Small intestine (tissue), 7 donors: ENCODE measurements at regions not wholly inside any gene's neighbourhood (a gene's known extent, or its start where the extent isn't known, plus 50 kb on each side); places are given as distances from the start of the nearest gene placed in this dataset.

Experiments
- DNase-seq, 2 donors: peaks; one replicate each; pipeline versions ENCODE4 v3.0.0 to v3.0.0-alpha.2; 2013
- FAIRE-seq: peaks from 2 replicates; lab custom pipeline; 2012; peaks lifted over from hg19 to GRCh38; lab: Jason Lieb, UNC
- H3K27ac ChIP-seq, 3 donors: one replicate each; pipeline ENCODE4 v1.5.1; 2013; ENCODE audit warnings: low read length in 2 of 3, mild to moderate bottlenecking in 2 of 3, control low read depth in 1 of 3, inconsistent platforms in 1 of 3, low read depth in 1 of 3, moderate library complexity in 1 of 3
- H3K27me3 ChIP-seq, 3 donors: one replicate each; pipeline ENCODE4 v1.6.1; 2013; ENCODE audit warnings: low read length in 3 of 3, inconsistent platforms in 1 of 3; ENCODE audit not compliant: control insufficient read depth in 3 of 3, insufficient read depth in 3 of 3
- H3K36me3 ChIP-seq, 3 donors: one replicate each; pipeline ENCODE4 v1.6.1; 2013; ENCODE audit warnings: low read length in 3 of 3, inconsistent platforms in 1 of 3, low read depth in 1 of 3, mild to moderate bottlenecking in 1 of 3, moderate library complexity in 1 of 3; ENCODE audit not compliant: control insufficient read depth in 3 of 3, insufficient read depth in 2 of 3
- H3K4me1 ChIP-seq, 3 donors: one replicate each; pipeline ENCODE4 v1.6.1; 2013; ENCODE audit warnings: low read length in 2 of 3, inconsistent platforms in 1 of 3, low read depth in 1 of 3, mild to moderate bottlenecking in 1 of 3, moderate library complexity in 1 of 3; ENCODE audit not compliant: control insufficient read depth in 3 of 3, insufficient read depth in 2 of 3
- H3K4me3 ChIP-seq, 3 donors: one replicate each; pipeline ENCODE4 v1.5.1; 2013; ENCODE audit warnings: low read length in 3 of 3, control low read depth in 1 of 3, inconsistent platforms in 1 of 3, low read depth in 1 of 3, mild to moderate bottlenecking in 1 of 3, moderate library complexity in 1 of 3
- H3K9me3 ChIP-seq, 2 donors: one replicate each; pipeline ENCODE4 v1.6.1; 2013; ENCODE audit warnings: low read depth in 1 of 2, low read length in 1 of 2; ENCODE audit not compliant: control insufficient read depth in 2 of 2, insufficient read depth in 1 of 2
- WGBS, 3 donors: extraction: QIAGEN DNeasy Blood & Tissue Kit; methylation state at CpG; one replicate each; pipeline ENCODE4 v1.1.7; 2013; 5-methylcytosine and 5-hydroxymethylcytosine counted together
- donor health status: healthy with polysubstance abuse.
- donor health status: control.
- donor health status: control.
- donor health status: Bipolar disorder and iron deficiency.
- donor health status: healthy.

DNA sequence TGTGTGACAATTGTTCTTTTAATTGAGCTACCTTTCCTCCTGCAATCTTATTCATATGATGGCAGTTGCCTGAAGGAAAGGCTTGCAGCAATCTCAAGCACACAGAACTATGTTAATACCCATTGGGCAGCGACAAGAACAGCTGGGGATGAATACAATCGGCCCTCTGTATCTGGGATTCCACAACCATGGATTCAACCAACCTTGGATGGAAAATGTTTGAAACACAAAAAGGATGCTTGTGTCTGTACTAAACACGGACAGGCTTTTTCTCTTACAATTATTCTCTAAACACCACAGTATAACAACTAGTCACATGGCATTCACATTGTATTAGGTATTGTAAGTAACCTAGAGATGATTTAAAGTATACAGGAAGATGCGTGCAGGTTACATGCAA, 256.1 kb upstream of the SIX2 start:
- DNase-seq = no peak
- 90 to 93% (median 91%) methylated on average over 4 of the region's 4 CpGs for WGBS, 3 donors
- H3K27me3 ChIP-seq = peaks cover 0 to 25% (median 0%) of the 10 kb centered on the region in 3 donors
- H3K9me3 ChIP-seq = no peaks in the 10 kb centered on the region
- H3K4me3 ChIP-seq = no peak overlapping the region
- no peaks in the 10 kb centered on the region for H3K36me3 ChIP-seq
- H3K4me1 ChIP-seq = no peaks in the 10 kb centered on the region
- H3K27ac ChIP-seq = no peak overlapping the region
- no peak for FAIRE-seq

DNA sequence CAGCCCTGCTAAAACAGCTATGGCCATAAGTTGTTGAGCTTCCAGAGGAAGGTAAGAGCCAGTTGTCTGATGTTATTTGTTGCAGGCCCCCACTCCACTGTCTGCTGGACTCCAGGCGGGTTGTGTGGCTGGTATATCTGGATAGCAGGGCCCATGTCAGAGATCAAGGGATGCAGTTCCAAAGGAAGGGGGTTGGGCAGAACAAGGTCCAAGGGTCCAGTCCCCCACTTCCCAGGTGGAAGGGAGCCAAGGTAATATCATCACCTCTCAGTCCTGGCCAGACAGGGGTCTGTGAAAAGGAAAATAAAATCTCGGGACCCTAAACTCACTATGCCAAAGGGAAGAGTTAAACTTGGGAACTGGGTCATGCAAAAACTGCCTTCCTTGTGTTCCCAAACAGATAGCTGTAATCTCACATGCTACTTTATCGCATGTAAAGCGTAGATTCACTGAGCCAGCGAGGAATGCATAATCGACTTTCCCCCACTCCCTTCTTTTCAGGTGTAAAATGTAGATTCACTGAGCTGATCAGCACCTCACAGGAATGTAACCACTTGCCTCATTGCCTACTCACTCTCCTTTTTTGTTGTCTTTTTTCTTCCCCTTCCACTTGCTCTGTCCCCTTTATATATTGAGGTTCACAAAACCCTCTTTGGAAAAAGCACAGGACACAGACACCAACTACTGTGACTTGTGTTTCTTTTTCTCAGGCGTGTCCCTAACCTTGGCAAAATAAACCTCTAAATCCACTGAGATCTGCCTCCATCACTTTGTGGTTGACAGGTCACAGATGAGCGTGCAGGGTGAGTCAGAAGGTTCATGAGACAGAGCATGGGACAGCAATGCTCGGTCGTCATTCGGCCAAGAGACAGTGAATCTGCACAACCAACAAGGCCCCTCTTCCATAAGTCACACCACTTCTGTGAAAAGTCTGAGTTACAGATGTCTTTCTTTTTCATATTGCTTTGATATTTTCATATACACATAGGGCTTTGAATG, 255.3 kb upstream of the SIX2 start:
- Histone ChIP-seq H3K9me3 (no peaks in the 10 kb centered on the region), H3K27me3 (peaks cover 0 to 25% (median 0%) of the 10 kb centered on the region in 3 donors), H3K4me1 (no peaks in the 10 kb centered on the region), H3K36me3 (no peaks in the 10 kb centered on the region), H3K27ac (no peak overlapping the region), H3K4me3 (no peak overlapping the region)
- WGBS, 3 donors = 83 to 84% (median 84%) methylated on average over 11 of the region's 11 CpGs
- DNase-seq = no peak
- FAIRE-seq = no peak

DNA sequence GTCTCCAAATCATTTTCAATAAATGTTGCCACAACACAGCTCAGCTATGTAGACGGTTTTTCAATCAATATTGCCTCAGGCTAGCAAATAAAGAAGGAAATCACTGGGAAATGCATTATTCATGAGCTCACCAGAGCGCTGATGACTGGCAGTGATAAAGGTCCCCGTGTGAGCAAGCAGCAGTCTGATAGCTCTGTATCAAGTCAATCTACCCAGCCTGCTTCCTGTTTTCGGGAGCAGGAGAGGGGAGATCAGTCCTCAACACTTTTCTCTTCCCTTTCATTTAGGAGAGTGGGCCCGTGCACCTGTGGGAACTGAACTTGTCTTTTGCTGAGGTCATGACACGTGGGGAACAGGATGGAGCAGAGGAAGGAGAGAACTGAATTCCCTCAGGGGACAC, 253.9 kb upstream of the SIX2 start:
- H3K36me3 ChIP-seq = no peaks in the 10 kb centered on the region
- FAIRE-seq (no peak), DNase-seq (no peak)
- no peaks in the 10 kb centered on the region for H3K4me1 ChIP-seq
- WGBS, 3 donors = 36 to 47% (median 37%) methylated on average over 6 of the region's 6 CpGs
- peaks cover 0 to 27% (median 0%) of the 10 kb centered on the region in 3 donors for H3K27me3 ChIP-seq
- no peaks in the 10 kb centered on the region for H3K9me3 ChIP-seq
- no peak overlapping the region for H3K4me3 ChIP-seq
- H3K27ac ChIP-seq = no peak overlapping the region

DNA sequence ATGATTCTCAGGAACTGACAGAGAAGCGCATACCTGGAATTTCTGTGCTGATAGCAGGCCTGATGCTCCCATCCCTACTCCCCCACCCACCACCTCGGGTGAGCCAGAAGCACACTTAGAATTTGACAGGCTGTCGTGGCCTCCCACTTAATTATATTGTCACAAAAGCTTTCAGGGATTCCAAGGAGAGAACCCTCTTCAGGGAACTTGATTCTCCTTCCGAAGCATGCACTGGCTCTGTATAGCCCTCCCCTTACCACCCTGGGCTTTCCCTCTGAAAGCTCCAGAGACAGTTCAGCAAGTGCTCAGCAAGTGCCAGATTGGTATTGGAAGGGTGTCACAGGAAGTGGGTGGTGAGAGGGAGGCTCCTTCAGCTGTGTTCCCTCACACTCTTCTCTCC, 252.5 kb upstream of the SIX2 start:
- FAIRE-seq = no peak
- Histone ChIP-seq H3K27me3 (peaks cover 0 to 24% (median 0%) of the 10 kb centered on the region in 3 donors), H3K4me3 (no peak overlapping the region), H3K9me3 (no peaks in the 10 kb centered on the region), H3K36me3 (no peaks in the 10 kb centered on the region), H3K4me1 (peaks cover 0 to 6% (median 0%) of the 10 kb centered on the region in 3 donors), H3K27ac (no peak overlapping the region)
- no peak for DNase-seq
- WGBS, 3 donors = 82 to 89% (median 86%) methylated on average over 4 of the region's 4 CpGs

DNA sequence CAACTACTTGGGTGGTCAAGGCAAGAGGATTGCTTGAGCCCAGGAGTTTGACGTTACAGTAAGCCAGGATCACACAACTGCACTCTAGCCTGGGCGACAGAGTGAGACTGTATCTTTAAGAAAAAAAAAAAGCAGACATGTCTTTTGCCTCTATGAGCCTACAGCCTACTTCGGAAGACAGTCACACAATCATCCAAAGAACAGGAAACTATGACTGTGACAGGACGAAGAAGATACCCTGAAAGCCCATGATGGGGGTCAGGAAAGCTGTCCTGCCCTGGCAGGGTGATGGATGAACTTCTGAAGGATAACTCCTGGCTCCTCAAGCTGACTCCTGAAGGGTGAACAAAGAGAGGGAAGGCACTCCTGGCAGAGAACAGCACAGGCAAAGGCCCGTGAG, 251.7 kb upstream of the SIX2 start:
- DNase-seq (no peak), FAIRE-seq (no peak)
- no peaks in the 10 kb centered on the region for H3K9me3 ChIP-seq
- no peak overlapping the region for H3K4me3 ChIP-seq
- no peak overlapping the region for H3K27ac ChIP-seq
- H3K27me3 ChIP-seq = peaks cover 0 to 24% (median 0%) of the 10 kb centered on the region in 3 donors
- WGBS, 3 donors = 54 to 64% (median 59%) methylated on average over 5 of the region's 5 CpGs
- H3K36me3 ChIP-seq = no peaks in the 10 kb centered on the region
- H3K4me1 ChIP-seq = peaks cover 0 to 6% (median 0%) of the 10 kb centered on the region in 3 donors

DNA sequence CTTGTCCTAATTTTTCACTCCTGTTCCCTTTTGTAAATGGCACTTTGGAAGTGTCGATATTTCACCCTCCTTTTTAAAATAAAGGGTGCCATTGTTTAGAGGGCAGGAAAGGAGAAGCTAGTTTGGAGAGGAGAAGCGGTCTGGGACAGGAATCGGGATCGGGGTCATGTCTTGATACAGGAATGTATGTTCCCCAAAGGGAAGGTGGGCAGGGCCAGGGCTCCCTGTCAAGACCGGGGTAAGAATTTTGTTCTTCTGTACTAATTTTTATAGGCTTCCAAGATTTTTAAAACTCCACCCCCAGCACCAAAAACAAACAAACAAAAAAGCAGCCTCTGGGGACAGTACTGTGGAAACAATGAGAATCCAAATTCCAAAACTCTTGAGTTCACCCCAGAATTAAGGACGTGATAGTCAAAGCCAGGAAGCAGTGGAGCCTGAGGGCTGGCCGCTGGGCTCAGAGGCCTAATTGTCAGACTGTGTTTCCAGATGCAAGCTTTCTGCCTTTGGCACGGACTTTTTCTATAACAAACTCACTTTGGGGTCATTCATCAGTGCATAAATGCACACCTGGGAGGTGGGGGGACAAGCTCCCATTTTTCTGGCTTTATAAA, 250.4 kb upstream of the SIX2 start:
- H3K9me3 ChIP-seq = no peaks in the 10 kb centered on the region
- H3K36me3 ChIP-seq = no peaks in the 10 kb centered on the region
- H3K4me1 ChIP-seq = peaks cover 0 to 6% (median 0%) of the 10 kb centered on the region in 3 donors
- H3K4me3 ChIP-seq = no peak overlapping the region
- WGBS, 3 donors = 76 to 86% (median 76%) methylated on average over 8 of the region's 8 CpGs
- peaks cover 0 to 22% (median 0%) of the 10 kb centered on the region in 3 donors for H3K27me3 ChIP-seq
- no peak overlapping the region for H3K27ac ChIP-seq
- no peak for FAIRE-seq
- DNase-seq = no peak

DNA sequence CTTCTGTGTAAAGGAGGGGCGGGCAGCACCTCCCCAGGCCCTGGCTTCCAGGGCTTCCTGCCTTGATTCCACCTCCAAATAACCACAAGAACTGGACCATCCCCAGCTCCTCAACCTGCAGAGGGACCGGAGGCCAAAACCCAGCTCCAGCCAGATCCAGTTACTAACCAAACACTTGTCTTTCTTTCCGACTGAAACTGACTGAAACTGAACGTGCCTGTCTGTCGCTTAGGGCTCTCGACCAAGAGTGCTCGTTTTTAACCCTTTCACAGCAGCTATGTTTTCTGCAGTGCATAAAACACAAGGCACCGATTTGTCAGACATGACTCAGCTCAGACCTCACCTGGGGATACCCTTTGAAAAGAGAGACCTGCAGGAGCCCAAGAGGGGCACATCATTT, 249.9 kb upstream of the SIX2 start:
- Histone ChIP-seq H3K27me3 (peaks cover 0 to 19% (median 0%) of the 10 kb centered on the region in 3 donors), H3K36me3 (no peaks in the 10 kb centered on the region), H3K9me3 (no peaks in the 10 kb centered on the region), H3K4me1 (peaks cover 0 to 6% (median 0%) of the 10 kb centered on the region in 3 donors), H3K4me3 (no peak overlapping the region), H3K27ac (no peak overlapping the region)
- no peak for FAIRE-seq
- 53 to 59% (median 56%) methylated on average over 8 of the region's 8 CpGs for WGBS, 3 donors
- DNase-seq = no peak

DNA sequence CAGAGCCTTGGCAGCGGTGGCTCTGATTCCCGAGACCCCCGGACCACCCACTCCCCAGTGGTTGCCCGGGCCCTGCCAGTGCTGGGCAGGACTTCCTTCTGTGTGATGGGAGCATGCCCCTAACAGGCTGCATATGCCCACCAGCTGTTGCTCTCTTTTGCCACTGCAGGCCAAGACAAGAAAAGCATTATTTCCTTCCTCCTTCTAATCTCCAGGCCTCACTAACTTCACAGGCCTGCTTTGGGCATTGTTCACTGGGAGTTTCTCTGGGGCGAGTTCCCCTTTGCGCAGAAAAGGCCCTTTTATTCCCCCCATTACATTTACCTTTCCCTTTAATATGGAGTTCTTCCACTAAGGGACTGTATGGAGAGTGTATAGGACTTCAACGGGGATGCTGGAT, 249.1 kb upstream of the SIX2 start:
- no peak for FAIRE-seq
- no peak for DNase-seq
- WGBS, 3 donors = 63 to 85% (median 71%) methylated on average over 7 of the region's 7 CpGs
- Histone ChIP-seq H3K4me1 (peaks cover 0 to 6% (median 0%) of the 10 kb centered on the region in 3 donors), H3K27me3 (peaks cover 0 to 16% (median 0%) of the 10 kb centered on the region in 3 donors), H3K36me3 (no peaks in the 10 kb centered on the region), H3K27ac (no peak overlapping the region), H3K4me3 (no peak overlapping the region), H3K9me3 (no peaks in the 10 kb centered on the region)
